KOPT-K1 (cell line): ENCODE measurements at regions not wholly inside any gene's neighbourhood (a gene's known extent, or its start where the extent isn't known, plus 50 kb on each side); places are given as distances from the start of the nearest gene placed in this dataset.
"Not testable (repeated sequence)": the region's sequence is repeated elsewhere in the genome, so short reads cannot be mapped to it uniquely, and the experiment has no call there.

Experiments used
- H3K27ac ChIP-seq: fragments of 200-600 bp; sonication (generic); 2 replicates; pipeline ENCODE4 v1.5.1; 2016; ENCODE audit warnings: antibody characterized with exemption, mild to moderate bottlenecking, low read depth, low read length; ENCODE audit not compliant: poor library complexity, severe bottlenecking
- H3K36me3 ChIP-seq: fragments of 200-600 bp; sonication (generic); 2 replicates; pipeline ENCODE4 v1.5.1; 2017; ENCODE audit warnings: antibody characterized with exemption, mild to moderate bottlenecking, low read length, moderate library complexity; ENCODE audit not compliant: insufficient read depth
- H3K9me3 ChIP-seq: fragments of 200-600 bp; sonication (generic); 2 replicates; pipeline ENCODE4 v1.5.1; 2017; ENCODE audit warnings: antibody characterized with exemption, low read length, mild to moderate bottlenecking; ENCODE audit not compliant: insufficient read depth, poor library complexity, severe bottlenecking

DNA sequence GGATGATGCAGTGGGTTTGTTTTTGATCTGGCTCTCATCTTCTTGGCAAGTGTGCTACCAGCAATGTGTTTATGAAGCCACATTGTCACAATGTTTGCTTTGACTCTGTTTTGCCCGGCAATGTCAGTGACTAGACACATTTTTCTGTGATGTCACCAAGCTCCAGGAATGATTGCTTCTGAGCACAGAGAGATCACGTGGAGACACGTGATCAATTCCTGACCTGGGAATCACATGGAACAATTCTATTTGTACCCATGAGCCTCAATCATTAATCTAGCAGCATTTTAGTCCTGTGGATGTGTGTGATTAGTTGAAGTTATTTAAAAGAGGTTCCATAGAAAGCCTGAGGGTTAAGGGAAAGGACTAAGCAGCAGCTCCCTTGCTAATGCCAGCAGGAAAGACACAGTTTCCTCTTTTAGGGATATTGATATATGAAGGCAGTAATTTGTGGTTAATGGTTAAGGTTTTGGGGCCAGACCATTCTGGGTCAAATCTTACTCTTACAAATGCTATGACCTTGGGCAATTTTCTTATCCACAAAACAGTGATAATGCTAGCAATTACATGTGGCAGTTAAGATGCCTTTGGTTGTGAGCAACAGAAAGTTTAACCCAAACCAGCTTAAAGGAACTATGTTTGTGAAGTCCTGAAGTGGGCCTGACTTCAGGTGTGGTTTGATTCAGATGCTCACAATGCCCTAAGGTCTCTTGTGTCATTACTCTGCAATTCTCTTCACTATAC is 59.0 kb downstream of the FASLG start:
- Histone ChIP-seq H3K9me3 (no peaks in the 10 kb centered on the region), H3K36me3 (no peaks in the 10 kb centered on the region)

DNA sequence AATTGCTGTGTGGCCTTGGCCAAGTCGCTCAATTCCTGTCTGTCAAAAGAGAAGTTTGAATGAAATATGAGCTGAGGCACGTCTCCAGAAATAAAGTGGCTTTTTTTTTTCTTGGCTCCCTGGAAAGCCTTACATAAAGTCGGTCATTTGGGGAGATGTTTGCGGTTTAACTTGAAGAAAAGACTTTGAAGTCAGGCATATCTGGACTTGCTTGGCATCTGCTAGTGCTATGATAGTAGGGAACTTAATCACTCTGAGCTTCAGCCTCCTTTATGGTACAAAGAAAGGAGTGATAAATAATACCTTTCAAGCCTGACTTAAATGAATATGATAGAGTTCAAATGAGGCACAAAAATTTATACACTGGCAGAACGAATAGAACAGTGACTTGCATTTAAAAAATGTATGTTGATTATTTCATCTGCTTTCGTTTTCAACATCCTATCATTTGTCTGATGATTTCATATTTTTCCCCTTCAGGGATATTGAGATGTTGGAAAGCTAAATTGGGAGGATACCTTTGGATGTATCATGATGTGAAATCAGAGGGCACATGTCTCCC is 60.2 kb downstream of the FASLG start:
- Histone ChIP-seq H3K27ac (no peak overlapping the region), H3K9me3 (no peaks in the 10 kb centered on the region), H3K36me3 (no peaks in the 10 kb centered on the region)

More for the DNA sequence above, 59.0 kb downstream of the FASLG start:
- H3K27ac ChIP-seq = no peak overlapping the region

DNA sequence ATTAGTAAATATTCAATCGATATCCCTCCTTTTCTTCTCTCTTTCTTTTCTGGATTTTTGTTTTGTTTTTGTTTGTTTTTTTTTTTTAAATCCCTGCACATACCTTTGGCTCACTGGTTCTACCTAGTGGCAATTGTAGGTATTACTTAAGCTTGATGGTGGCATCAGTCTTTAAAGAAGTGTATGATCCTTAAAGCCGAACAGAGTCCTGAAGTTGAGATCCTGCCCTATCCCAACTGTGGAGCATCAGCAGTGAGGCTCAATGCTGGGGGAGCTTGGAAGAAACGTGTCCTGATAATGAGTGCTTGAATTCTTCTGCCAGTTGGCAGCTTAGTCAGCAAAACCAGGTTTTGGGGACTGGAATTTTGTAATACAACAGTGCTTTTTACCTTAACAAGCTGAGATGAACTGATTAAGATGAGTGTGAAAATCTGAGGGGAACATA is 60.8 kb downstream of the FASLG start:
- Histone ChIP-seq H3K27ac (no peak overlapping the region), H3K36me3 (no peaks in the 10 kb centered on the region), H3K9me3 (no peaks in the 10 kb centered on the region)

DNA sequence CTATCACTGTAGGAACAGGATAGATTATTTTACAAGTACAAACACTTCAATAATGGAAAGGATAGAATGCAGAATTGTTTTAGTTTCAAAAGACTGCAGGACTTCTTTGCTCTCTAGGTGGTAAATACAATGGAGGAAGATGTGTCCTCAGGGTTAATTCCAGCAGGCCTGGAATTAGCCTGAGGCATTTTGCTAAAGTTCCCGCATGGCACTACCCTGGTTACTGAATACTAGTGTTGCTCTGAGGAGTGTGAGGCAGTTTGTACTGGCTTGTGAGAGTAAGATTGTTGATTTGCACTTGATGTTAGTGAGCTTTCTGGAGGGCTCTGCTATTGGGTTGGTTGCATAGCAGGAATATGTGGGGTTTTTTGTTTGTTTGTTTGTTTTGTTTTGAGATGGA is 61.4 kb downstream of the FASLG start:
- H3K27ac ChIP-seq = no peak overlapping the region
- no peaks in the 10 kb centered on the region for H3K9me3 ChIP-seq
- H3K36me3 ChIP-seq = no peaks in the 10 kb centered on the region

DNA sequence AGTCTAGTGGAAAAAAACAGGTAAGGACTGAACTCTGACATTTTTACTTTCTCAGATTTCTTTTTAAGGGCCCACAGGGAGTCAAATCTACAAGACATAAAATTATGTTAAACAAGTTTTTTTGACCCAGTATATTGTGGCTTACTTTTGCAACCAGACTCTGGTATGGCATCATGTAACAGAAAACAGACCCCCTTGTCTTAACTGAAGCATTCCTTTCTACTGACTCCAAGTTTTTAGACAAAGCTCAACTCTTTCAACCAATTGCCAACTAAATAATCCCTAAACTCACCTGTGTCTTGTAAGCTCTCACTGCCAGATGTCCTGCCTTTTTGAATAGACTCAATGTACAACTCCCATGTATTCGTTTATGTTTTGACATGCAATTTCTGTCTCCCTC is 64.3 kb downstream of the FASLG start:
- no peaks in the 10 kb centered on the region for H3K36me3 ChIP-seq
- peaks cover 6% of the 10 kb centered on the region for H3K9me3 ChIP-seq
- H3K27ac ChIP-seq = no peak overlapping the region

DNA sequence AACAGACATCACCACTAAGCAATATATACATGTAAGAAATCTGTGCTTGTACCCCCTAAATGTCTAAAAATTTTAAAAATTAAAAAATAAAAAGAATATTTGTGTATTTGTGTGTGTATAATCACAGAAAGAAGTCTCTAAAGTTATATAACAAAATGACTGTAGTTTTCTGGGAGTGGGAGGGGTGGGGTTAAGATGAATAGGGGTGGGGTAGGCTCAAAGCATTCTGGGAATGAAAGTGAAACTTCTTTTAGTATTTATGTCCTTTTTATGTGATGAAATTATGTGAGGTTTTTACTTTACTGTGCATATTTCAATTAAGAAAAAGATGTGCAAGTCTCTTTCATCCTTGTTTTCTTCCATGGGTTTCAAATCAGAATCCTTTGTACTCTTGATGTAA is 65.3 kb downstream of the FASLG start:
- Histone ChIP-seq H3K9me3 (peaks cover 16% of the 10 kb centered on the region), H3K36me3 (no peaks in the 10 kb centered on the region), H3K27ac (no peak overlapping the region)

DNA sequence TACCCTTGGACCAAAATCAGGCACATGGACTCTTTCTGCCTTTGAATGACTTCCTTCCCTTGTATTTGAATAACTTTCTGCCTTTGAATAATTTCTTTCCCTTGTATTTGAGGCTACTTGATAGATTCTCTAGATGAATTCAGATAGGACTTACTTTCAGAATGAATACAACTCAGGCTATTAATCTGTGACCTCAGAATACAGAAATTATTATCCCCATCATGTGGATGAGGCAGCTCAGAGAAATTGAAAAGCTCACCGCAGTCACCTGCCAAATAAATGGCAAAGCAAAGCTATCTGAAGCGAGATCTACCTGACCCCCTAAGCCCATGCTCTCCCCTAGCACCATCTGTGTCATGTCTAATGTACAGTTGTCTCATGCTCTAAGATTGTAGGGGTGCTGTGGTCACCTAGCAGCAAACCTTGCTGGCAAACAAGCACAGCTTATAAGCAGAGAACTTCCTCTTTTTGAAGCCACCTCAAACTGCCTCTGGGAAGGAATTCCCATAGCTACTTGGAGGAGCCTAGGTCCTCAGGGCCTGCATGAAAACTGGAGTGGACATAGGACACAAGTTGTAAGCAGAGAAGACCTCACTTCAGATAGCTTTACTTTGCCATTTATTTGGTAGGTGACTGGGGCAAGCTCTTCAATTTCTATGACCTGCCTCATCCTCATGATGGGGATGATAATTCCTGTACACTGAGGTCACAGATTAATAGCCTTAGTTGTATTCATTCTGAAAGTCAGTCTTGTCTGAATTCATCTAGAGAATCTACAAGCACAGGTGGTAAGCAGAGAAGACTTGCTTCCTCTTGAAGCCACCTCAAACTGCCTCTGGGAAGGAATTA is 66.1 kb downstream of the FASLG start:
- Histone ChIP-seq H3K36me3 (no peaks in the 10 kb centered on the region), H3K9me3 (peaks cover 23% of the 10 kb centered on the region), H3K27ac (no peak overlapping the region)

DNA sequence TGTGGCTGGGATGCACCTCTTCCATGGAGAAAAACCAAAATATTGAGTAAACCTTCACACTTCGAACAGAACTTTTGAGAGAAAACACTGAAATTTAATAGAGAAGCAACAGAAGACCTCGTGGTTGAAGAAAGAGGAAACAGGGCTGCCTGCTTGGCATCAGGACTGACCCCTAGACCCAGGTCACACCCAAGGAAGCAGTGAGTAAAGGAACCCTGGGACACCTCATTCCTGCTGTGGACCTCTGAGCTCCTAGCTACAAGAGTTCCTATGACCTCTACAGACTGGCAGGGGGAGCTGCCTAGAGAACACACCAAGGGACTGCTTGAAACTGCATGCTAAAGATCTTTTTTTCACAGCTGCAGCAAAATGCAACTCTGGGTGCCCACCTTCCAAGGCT is 67.8 kb downstream of the FASLG start:
- no peaks in the 10 kb centered on the region for H3K36me3 ChIP-seq
- H3K9me3 ChIP-seq = peaks cover 23% of the 10 kb centered on the region

DNA sequence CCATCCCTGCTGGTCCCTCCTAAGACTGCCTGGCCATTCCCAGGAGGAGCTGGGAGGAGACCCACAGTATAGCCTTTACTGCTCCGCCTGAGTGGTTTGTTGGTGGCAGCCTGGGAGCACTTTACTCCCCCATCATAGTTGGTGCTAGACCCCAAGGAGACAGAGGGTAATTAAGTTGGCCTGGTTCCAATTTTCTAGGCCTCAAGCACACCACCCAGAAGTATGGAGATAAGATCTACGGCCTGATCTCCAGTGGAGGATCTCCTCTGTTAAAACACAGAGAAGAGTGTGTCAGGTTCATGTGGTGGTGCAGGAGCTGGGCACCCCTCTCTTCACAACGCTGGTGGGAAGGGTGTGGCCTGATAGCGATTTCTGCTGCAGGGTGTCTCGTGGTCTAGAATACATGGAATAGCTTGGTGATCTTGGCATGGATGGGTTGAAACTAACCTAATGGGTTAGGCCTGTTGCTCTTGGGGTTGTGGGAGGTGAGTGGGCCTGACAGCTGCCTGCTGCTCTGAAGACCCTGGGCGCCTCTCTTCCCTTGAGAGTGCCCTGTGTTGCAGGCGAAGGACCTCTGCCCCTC is 68.5 kb downstream of the FASLG start:
- no peak overlapping the region for H3K27ac ChIP-seq
- peaks cover 23% of the 10 kb centered on the region for H3K9me3 ChIP-seq
- H3K36me3 ChIP-seq = no peaks in the 10 kb centered on the region

More for the DNA sequence above, 67.8 kb downstream of the FASLG start:
- no peak overlapping the region for H3K27ac ChIP-seq

DNA sequence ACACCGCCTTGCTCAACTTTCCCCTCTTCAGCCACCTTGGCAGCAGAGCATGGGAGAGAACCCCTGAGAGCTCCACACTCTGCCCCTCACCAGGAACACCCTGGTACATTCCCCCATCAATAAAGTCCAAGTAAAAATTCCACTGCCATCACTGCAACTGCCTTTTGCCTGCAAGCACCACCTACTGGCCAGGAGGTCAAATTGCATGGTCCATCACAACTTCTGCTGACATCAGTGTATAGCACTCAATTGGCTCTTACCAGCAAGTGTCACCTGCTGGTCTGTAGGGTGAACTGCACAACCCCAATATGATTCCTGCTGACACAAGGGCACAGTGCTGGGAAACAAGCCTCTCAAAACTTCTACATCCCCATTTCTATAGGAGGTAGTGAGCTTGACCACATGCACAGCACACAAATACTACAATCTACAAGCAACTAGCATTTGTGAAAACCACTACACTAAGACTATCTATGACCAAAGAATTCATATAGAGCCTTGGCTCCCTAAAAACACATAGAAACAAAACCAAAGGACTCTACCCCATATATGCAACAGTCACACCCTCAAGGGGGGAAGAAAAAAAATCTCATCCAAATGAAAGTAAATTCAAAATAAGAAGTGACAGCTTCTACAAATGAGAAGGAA is 69.2 kb downstream of the FASLG start:
- no peaks in the 10 kb centered on the region for H3K36me3 ChIP-seq
- H3K9me3 ChIP-seq = peaks cover 23% of the 10 kb centered on the region
- H3K27ac ChIP-seq = no peak overlapping the region

DNA sequence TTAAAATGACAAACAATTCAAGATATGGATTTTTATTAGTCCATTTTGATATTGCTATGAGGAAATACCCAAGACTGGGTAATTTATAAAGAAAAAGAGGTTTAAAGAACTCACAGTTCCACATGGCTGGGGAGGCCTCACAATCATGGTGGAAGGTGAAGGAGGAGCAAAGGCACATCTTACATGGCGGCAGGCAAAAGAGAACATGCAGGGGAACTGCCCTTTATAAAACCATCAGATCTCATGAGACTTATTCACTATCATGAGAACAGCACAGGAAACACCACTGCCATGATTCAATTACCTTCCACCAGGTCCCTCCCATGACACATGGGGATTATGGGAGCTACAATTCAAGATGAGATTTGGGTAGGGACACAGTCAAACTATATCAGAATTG is 69.8 kb downstream of the FASLG start:
- H3K27ac ChIP-seq, H3K36me3 ChIP-seq: not testable (repeated sequence)

DNA sequence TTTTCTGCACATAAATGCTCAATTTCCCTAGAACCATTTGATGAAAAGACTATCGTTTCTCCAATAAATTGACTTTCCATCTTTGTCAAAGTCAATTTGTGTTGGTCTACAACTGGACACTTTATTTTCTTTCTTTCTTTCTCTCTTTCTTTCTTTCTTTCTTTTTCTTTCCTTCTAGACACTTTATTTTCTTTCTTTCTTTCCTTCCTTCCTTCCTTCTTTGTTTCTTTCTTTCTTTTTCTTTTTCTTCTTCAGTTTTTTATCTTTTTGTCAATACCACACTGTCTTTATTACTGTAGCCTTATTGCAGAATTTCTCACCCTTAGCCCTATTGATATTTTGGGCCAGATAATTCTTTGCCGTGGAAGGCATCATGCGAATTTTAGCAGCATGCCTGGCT is 73.5 kb downstream of the FASLG start:
- H3K36me3 ChIP-seq = no peaks in the 10 kb centered on the region
- H3K27ac ChIP-seq = no peak overlapping the region
- peaks cover 23% of the 10 kb centered on the region for H3K9me3 ChIP-seq

More for the DNA sequence above, 69.8 kb downstream of the FASLG start:
- H3K9me3 ChIP-seq = peaks cover 23% of the 10 kb centered on the region

DNA sequence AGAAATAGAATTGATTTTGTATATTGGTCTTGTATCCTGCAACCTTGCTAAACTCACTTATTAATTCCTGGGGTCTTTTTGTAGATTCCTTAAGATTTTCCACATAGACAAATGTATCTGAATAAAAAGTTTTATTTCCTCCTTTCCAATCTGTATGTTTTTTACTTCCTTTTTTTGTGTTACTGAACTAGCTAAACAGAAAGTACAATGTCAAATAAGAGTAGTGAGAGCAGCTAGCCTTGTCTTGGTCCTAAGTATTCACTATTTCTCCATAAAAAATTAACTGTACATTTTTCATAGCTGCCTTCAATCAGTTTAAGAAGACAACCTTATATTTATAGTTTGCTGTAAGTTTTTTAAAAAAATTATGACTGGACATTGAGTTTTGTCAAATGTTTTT is 74.9 kb downstream of the FASLG start:
- peaks cover 12% of the 10 kb centered on the region for H3K9me3 ChIP-seq
- no peaks in the 10 kb centered on the region for H3K36me3 ChIP-seq
- no peak overlapping the region for H3K27ac ChIP-seq

DNA sequence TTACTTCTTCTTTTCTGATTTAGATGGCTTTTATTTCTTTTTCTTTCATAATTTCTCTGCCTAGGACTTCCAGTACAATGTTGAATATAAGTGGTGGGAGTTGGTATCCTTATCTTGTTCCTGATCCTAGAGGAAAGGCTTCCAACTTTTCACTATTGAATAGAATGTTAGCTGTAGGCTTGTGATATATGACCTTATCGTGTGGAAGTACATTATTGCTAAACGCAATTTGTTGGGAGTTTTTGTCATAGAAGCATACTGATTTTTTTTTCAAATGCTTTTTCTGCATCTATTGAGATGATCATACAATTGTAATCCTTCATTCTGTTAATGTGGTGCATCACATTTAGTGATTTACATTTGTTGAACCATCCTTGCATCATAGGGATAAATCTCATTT is 79.5 kb downstream of the FASLG start:
- Histone ChIP-seq H3K36me3 (no peaks in the 10 kb centered on the region), H3K27ac (no peak overlapping the region), H3K9me3 (no peaks in the 10 kb centered on the region)
